ENCODE measurements at regions not wholly inside any gene's neighbourhood (a gene's known extent, or its start where the extent isn't known, plus 50 kb on each side); places are given as distances from the start of the nearest gene placed in this dataset.

GRCh38 chr20:11110535-11110934 lies 436.7 kb upstream of the JAG1 start:
- Histone ChIP-seq H2AK5ac (ENCODE audit: low read depth, low read length) (no peak overlapping the region), H3K4ac (ENCODE audit: low read length) (no peak overlapping the region), H2AFZ (ENCODE audit: low read length) (no peak overlapping the region), H3K4me1 (ENCODE audit: control insufficient read depth in 2 of 2, insufficient read depth in 1 of 2, low read depth in 1 of 2, low read length in 2 of 2) (peaks cover 0 to 3% of the 10 kb centered on the region in 2 donors), H3K18ac (ENCODE audit: low read length) (no peak overlapping the region), H4K91ac (ENCODE audit: low read depth, low read length, poor library complexity) (no peak overlapping the region), H3K9me3 (replicated peaks in 1 of 2; ENCODE audit: control insufficient read depth in 2 of 2, insufficient read depth in 1 of 2, low read depth in 1 of 2, low read length in 2 of 2) (no peaks in the 10 kb centered on the region), H3K27me3 (ENCODE audit: control insufficient read depth in 3 of 3, insufficient read depth in 3 of 3, low read depth in 1 of 3, low read length in 3 of 3) (no peaks in the 10 kb centered on the region), H3K79me1 (ENCODE audit: low read depth, low read length) (no peaks in the 10 kb centered on the region), H2BK15ac (ENCODE audit: low read length) (no peak overlapping the region), H3K9ac (ENCODE audit: low read depth, low read length, poor library complexity) (no peak overlapping the region), H3K27ac (replicated peaks; ENCODE audit: low read length) (no peak overlapping the region), H3K36me3 (replicated peaks in 1 of 2; ENCODE audit: control insufficient read depth in 2 of 2, insufficient read depth in 2 of 2, low read length in 2 of 2) (no peaks in the 10 kb centered on the region), H2BK5ac (ENCODE audit: low read length) (no peak overlapping the region), H3K4me2 (ENCODE audit: insufficient read depth, low read length, poor library complexity, severe bottlenecking) (no peak overlapping the region), H3K23ac (ENCODE audit: low read depth, low read length, poor library complexity) (no peak overlapping the region), H3K4me3 (ENCODE audit: low read length in 2 of 2) (no peak overlapping the region), H4K8ac (ENCODE audit: low read depth, low read length) (no peak overlapping the region), H2BK120ac (ENCODE audit: low read depth, low read length) (no peak overlapping the region), H3K14ac (ENCODE audit: low read length) (no peak overlapping the region), H2BK12ac (ENCODE audit: low read length) (no peak overlapping the region)
- DNase-seq (ENCODE audit: low spot score): no peak
- WGBS, 2 donors (ENCODE audit: extremely low coverage in 2 of 2, insufficient read length in 2 of 2, insufficient replicate concordance in 1 of 2): no CpG with 5 or more reads among the region's 4 CpGs

- DNase-seq (ENCODE audit: low spot score): no peak
- H2BK120ac ChIP-seq (ENCODE audit: low read depth, low read length): no peak overlapping the region
- no peak overlapping the region for H3K18ac ChIP-seq (ENCODE audit: low read length)
Measured at GRCh38 chr20:11111191-11111590, 437.4 kb upstream of the JAG1 start.

GRCh38 chr20:11112832-11113231 lies 439.0 kb upstream of the JAG1 start:
- Histone ChIP-seq H3K4me1 (ENCODE audit: control insufficient read depth in 2 of 2, insufficient read depth in 1 of 2, low read depth in 1 of 2, low read length in 2 of 2) (peaks cover 0 to 3% of the 10 kb centered on the region in 2 donors), H2BK120ac (ENCODE audit: low read depth, low read length) (no peak overlapping the region), H4K8ac (ENCODE audit: low read depth, low read length) (no peak overlapping the region), H3K4me3 (ENCODE audit: low read length in 2 of 2) (no peak overlapping the region), H2BK5ac (ENCODE audit: low read length) (no peak overlapping the region), H3K4me2 (ENCODE audit: insufficient read depth, low read length, poor library complexity, severe bottlenecking) (no peak overlapping the region), H3K36me3 (replicated peaks in 1 of 2; ENCODE audit: control insufficient read depth in 2 of 2, insufficient read depth in 2 of 2, low read length in 2 of 2) (no peaks in the 10 kb centered on the region), H3K79me1 (ENCODE audit: low read depth, low read length) (no peaks in the 10 kb centered on the region), H2BK12ac (ENCODE audit: low read length) (no peak overlapping the region), H3K14ac (ENCODE audit: low read length) (no peak overlapping the region), H3K9me3 (replicated peaks in 1 of 2; ENCODE audit: control insufficient read depth in 2 of 2, insufficient read depth in 1 of 2, low read depth in 1 of 2, low read length in 2 of 2) (no peaks in the 10 kb centered on the region), H3K4ac (ENCODE audit: low read length) (no peak overlapping the region), H3K18ac (ENCODE audit: low read length) (no peak overlapping the region), H2AK5ac (ENCODE audit: low read depth, low read length) (no peak overlapping the region), H3K23ac (ENCODE audit: low read depth, low read length, poor library complexity) (no peak overlapping the region), H4K91ac (ENCODE audit: low read depth, low read length, poor library complexity) (no peak overlapping the region), H2AFZ (ENCODE audit: low read length) (no peak overlapping the region), H3K9ac (ENCODE audit: low read depth, low read length, poor library complexity) (no peak overlapping the region), H2BK15ac (ENCODE audit: low read length) (no peak overlapping the region), H3K27ac (replicated peaks; ENCODE audit: low read length) (no peak overlapping the region), H3K27me3 (ENCODE audit: control insufficient read depth in 3 of 3, insufficient read depth in 3 of 3, low read depth in 1 of 3, low read length in 3 of 3) (no peaks in the 10 kb centered on the region)
- WGBS, 2 donors (ENCODE audit: extremely low coverage in 2 of 2, insufficient read length in 2 of 2, insufficient replicate concordance in 1 of 2): no CpG with 5 or more reads among the region's 2 CpGs
- no peak for DNase-seq (ENCODE audit: low spot score)

More at GRCh38 chr20:11111191-11111590, 437.4 kb upstream of the JAG1 start:
- Histone ChIP-seq H3K27me3 (ENCODE audit: control insufficient read depth in 3 of 3, insufficient read depth in 3 of 3, low read depth in 1 of 3, low read length in 3 of 3) (no peaks in the 10 kb centered on the region), H2AFZ (ENCODE audit: low read length) (no peak overlapping the region), H3K4me1 (ENCODE audit: control insufficient read depth in 2 of 2, insufficient read depth in 1 of 2, low read depth in 1 of 2, low read length in 2 of 2) (peaks cover 0 to 3% of the 10 kb centered on the region in 2 donors), H3K4me2 (ENCODE audit: insufficient read depth, low read length, poor library complexity, severe bottlenecking) (no peak overlapping the region), H3K79me1 (ENCODE audit: low read depth, low read length) (no peaks in the 10 kb centered on the region), H3K4ac (ENCODE audit: low read length) (no peak overlapping the region), H3K27ac (replicated peaks; ENCODE audit: low read length) (no peak overlapping the region), H4K8ac (ENCODE audit: low read depth, low read length) (no peak overlapping the region), H2BK15ac (ENCODE audit: low read length) (no peak overlapping the region), H3K9me3 (replicated peaks in 1 of 2; ENCODE audit: control insufficient read depth in 2 of 2, insufficient read depth in 1 of 2, low read depth in 1 of 2, low read length in 2 of 2) (no peaks in the 10 kb centered on the region), H3K23ac (ENCODE audit: low read depth, low read length, poor library complexity) (no peak overlapping the region), H4K91ac (ENCODE audit: low read depth, low read length, poor library complexity) (no peak overlapping the region), H3K14ac (ENCODE audit: low read length) (no peak overlapping the region), H3K4me3 (ENCODE audit: low read length in 2 of 2) (no peak overlapping the region), H2AK5ac (ENCODE audit: low read depth, low read length) (no peak overlapping the region), H2BK12ac (ENCODE audit: low read length) (no peak overlapping the region), H2BK5ac (ENCODE audit: low read length) (no peak overlapping the region), H3K36me3 (replicated peaks in 1 of 2; ENCODE audit: control insufficient read depth in 2 of 2, insufficient read depth in 2 of 2, low read length in 2 of 2) (no peaks in the 10 kb centered on the region), H3K9ac (ENCODE audit: low read depth, low read length, poor library complexity) (no peak overlapping the region)
- WGBS, 2 donors (ENCODE audit: extremely low coverage in 2 of 2, insufficient read length in 2 of 2, insufficient replicate concordance in 1 of 2): no CpG with 5 or more reads among the region's 2 CpGs

GRCh38 chr20:11114382-11114781 lies 440.6 kb upstream of the JAG1 start:
- H2BK12ac ChIP-seq (ENCODE audit: low read length): no peak overlapping the region
- H2BK5ac ChIP-seq (ENCODE audit: low read length): no peak overlapping the region
- H3K79me1 ChIP-seq (ENCODE audit: low read depth, low read length): no peaks in the 10 kb centered on the region
- no peak overlapping the region for H4K91ac ChIP-seq (ENCODE audit: low read depth, low read length, poor library complexity)
- H3K27ac ChIP-seq (replicated peaks; ENCODE audit: low read length): no peak overlapping the region
- no peaks in the 10 kb centered on the region for H3K36me3 ChIP-seq (replicated peaks in 1 of 2; ENCODE audit: control insufficient read depth in 2 of 2, insufficient read depth in 2 of 2, low read length in 2 of 2)
- no peak overlapping the region for H2AFZ ChIP-seq (ENCODE audit: low read length)
- H3K23ac ChIP-seq (ENCODE audit: low read depth, low read length, poor library complexity): no peak overlapping the region
- H3K4me2 ChIP-seq (ENCODE audit: insufficient read depth, low read length, poor library complexity, severe bottlenecking): no peak overlapping the region
- no peak overlapping the region for H3K4me3 ChIP-seq (ENCODE audit: low read length in 2 of 2)
- no peak overlapping the region for H2BK120ac ChIP-seq (ENCODE audit: low read depth, low read length)
- H2AK5ac ChIP-seq (ENCODE audit: low read depth, low read length): no peak overlapping the region
- no peak overlapping the region for H3K18ac ChIP-seq (ENCODE audit: low read length)
- no peak overlapping the region for H4K8ac ChIP-seq (ENCODE audit: low read depth, low read length)
- no peak overlapping the region for H3K14ac ChIP-seq (ENCODE audit: low read length)
- no peaks in the 10 kb centered on the region for H3K9me3 ChIP-seq (replicated peaks in 1 of 2; ENCODE audit: control insufficient read depth in 2 of 2, insufficient read depth in 1 of 2, low read depth in 1 of 2, low read length in 2 of 2)
- H3K27me3 ChIP-seq (ENCODE audit: control insufficient read depth in 3 of 3, insufficient read depth in 3 of 3, low read depth in 1 of 3, low read length in 3 of 3): no peaks in the 10 kb centered on the region
- no peak overlapping the region for H2BK15ac ChIP-seq (ENCODE audit: low read length)
- no peak overlapping the region for H3K9ac ChIP-seq (ENCODE audit: low read depth, low read length, poor library complexity)
- no peak overlapping the region for H3K4ac ChIP-seq (ENCODE audit: low read length)
- no peak for DNase-seq (ENCODE audit: low spot score)
- no peaks in the 10 kb centered on the region for H3K4me1 ChIP-seq (ENCODE audit: control insufficient read depth in 2 of 2, insufficient read depth in 1 of 2, low read depth in 1 of 2, low read length in 2 of 2)

Measured in neuronal stem cell (in vitro differentiated cells).